ENCODE measurements at regions not wholly inside any gene's neighbourhood (a gene's known extent, or its start where the extent isn't known, plus 50 kb on each side); places are given as distances from the start of the nearest gene placed in this dataset.

DNA sequence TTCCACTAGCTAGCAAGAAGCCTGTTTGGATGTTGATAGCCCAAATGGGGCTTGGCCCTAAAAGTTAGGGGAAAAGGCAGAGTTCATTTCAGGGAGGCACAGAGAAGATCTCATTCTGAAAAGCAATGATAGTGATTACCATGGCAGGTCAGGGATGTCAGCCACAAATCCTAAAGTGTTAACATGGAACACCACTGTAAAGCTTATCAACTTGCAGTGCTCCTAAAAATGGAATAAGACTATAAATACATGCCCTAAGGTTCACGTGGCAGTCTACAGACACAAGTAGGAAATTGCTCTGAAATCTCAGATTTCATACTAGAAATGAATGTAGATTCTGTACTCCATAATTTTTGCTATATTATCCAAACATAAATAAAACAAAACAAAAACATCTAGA lies 280.0 kb upstream of the E2F7 start:
- DNase-seq: no peak

GRCh38 chr12:77344651-77345050 lies 279.3 kb upstream of the E2F7 start:
- DNase-seq: no peak

DNA sequence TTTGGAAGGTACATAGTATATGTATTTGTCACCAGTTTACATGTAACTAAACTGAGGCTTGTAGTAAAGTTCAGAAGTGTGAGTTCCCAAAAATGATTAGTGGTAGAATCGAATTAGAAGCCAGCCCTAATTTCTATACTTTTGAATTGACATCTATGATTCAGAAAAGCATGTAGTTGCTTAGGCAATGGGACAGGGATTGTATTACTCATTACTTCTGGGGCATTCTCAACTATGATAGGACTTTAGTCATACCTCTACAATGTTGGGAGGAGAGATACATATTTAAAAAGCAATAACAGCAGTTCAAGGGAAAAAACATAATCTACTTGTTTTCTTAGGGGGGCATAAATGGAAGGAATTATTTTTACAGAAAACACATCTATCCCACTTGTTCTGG lies 277.9 kb upstream of the E2F7 start:
- peak; percentile 62 for DNase-seq

DNA sequence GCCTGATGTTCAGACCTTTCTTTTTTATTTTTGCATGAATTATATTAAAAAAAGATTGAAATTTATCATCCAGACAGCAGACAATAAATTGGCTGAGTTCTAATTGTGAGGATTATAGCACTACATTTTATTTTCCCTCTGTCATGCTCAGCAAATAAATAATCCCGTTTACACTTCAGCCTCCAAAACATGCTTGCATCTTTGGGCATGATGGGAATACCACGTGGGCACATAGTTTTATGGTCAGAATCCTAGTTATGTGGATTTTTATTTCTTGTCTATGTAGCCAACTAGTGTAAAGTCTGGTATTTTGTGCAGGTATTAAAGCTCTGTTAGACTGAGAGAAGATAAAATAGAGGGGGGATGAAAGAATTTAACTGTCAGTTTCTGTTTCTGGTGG lies 276.9 kb upstream of the E2F7 start:
- no peak for DNase-seq

- peak; percentile 25 for DNase-seq
Observed at GRCh38 chr12:77339610-77340009, 274.2 kb upstream of the E2F7 start.

- no peak for DNase-seq
Observed at GRCh38 chr12:77337362-77337761, 272.0 kb upstream of the E2F7 start.

- DNase-seq: no peak
Observed at GRCh38 chr12:77334806-77335205, 269.4 kb upstream of the E2F7 start.

GRCh38 chr12:77328326-77328725 lies 263.0 kb upstream of the E2F7 start:
- DNase-seq: no peak

DNA sequence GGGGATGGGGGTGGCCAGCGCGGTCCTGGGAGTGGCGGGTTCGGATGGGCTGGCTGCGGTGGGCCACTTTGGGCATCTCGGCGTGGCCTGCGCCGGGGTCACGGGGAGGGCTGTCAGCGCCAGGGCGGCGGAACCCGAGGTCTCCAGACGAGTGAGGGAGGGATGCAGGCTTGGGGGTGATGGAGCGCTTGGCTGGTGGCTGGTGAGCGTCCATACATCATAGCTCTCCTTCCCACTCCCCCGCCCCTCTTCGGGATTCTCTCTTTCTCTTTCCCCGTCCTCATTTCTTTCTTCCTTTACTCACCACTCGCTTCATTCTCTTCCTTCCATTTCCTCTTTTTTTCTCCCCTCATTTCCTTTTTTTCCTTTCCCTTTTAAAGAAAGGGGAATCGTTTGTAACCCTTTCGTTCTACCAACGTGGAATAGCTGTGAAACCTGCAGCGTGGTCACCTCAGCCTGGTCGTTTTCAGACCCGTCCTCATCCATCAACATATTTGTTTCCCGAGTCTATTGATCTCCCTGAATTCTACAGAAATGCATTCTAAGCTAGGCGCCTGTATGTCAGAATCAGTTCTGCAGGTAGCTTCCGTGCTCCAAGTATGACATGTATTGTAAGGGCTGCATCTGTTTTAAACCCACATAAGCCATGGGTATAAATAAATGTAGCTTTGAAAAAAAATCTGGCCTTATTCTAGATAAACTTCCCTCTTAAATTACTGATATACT lies 260.3 kb upstream of the E2F7 start:
- no peak for DNase-seq

GRCh38 chr12:77324763-77325468 lies 259.5 kb upstream of the E2F7 start:
- DNase-seq: peak; percentile 74

DNA sequence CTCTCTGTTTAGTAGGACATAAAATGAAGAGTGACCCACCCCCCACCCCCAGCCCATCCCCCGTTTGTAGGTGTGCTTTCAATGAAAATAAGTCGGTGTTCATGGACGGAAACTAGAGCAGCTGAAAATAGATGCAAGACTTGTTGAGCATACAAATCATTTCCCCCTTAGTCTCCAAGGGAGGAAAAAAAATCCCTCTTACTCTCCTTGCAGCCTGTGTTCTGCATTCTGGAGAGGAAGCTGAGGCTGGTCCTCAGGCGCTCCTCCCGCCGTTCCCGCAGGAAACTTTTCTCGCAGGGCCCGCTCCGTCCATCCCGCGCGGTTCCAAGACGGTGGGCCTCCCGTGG lies 259.0 kb upstream of the E2F7 start:
- no peak for DNase-seq

DNA sequence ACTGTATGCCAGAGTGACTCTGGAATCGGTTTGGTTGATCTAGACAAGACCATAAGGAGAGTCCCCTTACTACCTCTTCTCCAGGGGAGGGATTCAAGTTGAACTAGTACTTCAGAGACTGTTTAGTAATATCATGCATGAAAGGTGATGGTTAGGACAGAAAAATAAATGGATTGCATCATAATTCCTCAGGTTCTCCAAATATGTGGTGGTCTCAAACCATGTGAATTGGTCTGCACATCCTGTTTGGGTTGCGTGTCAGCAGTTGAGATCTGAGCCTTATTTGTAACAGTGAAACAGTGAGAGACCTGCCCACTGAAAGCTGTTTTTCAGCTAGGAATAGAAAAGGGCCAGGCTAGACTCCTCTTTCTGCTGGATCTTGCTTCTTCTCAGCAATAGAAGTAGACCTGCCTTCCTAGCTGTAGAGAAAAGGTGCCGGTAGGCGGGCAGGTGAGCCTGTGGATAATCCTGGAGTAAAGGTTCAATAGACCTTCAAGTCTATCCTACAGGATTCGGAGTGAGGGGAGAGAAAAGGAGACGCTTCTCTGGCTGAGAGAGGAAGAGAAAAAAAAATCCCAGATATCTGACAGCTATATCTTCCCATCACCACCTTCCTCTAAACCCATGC lies 258.5 kb upstream of the E2F7 start:
- no peak for DNase-seq

DNA sequence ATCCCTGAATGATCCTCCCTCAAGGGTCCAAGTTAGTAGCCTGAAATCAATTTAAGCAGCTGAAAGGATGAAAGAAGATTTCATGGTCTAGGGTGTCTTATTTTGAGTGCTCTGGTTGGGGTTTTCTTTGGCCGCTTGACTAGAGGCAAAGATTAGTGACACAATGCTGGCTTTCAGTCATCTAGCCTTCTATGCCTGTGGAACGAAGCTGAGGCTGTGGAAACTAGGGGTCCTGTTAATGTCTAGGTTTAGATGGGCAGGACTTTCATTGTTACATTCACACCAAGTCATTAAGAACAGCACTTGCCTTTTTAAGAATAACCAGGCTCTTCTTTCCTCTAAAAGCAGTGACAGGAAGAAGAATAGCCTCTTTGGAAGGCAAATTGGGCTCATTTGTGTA lies 253.8 kb upstream of the E2F7 start:
- no peak for DNase-seq

- DNase-seq: no peak
Observed at GRCh38 chr12:77315407-77315806, 250.0 kb upstream of the E2F7 start.

DNA sequence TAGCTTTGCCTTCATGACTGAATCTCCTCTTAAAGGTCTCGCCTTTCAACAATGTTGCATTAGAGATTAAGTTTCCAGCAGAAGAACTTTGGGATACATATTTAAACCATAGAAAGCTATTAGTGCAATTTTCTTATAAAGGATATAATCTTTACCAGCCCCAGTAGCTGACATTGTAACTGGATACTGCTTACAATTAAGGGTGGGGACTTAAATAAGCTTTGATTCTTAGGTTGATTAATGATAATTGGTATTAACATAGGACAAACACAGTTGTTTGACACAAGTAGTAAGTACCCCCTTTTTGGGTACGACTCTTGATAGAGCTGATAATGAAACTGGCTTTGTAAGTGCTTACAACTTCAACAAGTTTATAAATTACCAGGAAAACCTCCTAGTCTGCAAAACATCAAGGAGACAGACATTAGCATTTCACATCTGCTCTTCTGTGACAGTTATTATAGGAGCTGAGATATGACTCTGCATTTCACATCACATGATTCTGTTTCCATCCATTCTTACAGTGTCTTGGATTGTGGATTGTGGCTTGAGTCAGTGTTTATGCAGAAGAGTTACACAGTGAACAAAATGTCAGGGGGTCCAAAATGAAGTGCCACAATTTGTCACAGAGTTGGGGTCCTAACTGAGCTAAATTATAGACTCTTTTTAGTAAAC lies 249.1 kb upstream of the E2F7 start:
- DNase-seq: no peak

DNA sequence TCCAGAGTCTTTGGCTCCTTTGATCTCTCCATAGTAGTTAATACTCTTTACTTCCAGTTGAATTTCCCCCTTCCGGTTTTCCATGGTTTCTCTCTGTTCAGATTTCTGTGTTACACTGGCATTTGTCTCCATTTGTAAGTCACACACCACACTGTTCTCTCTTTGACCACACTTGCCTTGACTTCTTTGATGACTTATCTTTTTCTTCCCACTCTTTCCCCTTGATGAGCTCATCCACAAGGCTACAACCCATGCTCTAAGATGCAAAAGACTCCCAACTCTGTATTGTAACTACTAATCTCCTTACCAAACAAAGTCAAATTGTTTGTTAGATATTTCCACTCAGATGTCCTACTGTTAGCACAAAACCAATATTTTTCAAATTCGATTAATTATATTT lies 242.7 kb upstream of the E2F7 start:
- DNase-seq: no peak

DNA sequence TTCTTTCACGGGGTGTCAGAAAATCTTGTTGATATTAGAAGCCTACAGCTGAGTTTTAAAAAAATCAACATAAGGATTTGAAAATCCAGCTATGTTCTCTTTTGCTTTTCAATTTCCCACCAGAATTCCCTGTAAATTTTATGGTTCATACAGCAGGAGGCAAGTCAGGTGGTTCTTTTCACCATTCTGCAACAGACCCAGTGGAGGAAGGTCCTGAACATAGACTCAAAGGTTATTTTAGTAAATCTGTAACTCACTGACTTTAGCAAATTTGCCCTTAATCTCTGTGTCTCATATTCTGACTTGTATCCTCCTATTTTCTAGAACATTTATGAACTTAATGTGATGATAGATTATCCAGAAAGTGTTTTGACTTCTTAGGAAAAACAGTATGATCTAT lies 235.4 kb upstream of the E2F7 start:
- no peak for DNase-seq

DNA sequence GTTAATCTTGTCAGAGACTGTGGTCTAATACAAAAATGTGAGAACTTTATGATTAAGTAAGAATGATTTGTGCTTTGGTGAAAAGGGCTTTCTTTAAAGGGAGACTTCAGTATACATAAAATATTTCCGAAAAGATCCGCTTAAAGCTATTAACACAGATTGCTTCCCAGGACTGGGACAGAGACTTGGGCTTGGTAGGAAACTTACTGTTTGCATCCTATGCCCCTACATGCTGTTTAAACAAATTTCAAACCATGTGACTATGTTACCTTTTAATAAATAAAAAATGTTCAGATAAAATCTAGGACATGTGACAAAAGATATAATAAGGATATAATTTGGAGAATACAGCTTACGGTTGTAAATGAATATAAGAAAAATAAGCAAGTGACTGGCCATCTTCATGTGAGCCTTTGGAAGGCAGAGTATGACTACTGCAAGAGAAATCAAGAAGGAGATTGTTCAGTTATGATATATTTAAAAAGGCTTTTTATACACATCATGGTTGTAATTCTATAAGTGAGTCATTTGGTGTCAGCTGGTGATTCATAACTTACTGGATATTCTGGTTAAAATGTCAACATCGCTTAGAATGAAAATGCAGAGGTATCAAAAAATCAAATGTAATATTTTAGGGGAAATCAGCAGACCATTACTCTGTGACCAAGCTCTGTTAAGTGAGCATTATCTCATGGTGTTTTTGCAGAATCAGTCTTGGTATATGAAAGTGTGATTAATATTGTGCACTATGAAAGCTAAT lies 234.7 kb upstream of the E2F7 start:
- DNase-seq: peak; percentile 54

DNA sequence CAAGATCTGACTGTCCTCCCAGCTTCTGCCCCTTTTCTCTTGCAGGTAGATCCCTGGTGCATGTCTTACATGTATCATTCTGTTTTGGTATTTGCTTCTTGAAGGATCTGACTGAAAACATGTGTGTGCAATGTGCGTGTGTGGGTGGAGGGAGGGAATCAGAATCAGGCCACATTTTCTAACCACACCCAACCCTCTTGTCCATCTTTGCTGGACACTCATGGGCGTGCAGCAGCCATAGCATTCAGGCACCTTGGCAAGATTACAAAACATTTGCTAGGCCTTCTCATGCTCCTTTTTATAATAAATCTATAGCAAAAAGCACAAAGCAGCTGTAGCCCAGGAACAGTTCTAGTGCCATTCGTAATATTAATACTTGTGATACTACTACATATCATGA lies 233.6 kb upstream of the E2F7 start:
- DNase-seq: no peak

DNA sequence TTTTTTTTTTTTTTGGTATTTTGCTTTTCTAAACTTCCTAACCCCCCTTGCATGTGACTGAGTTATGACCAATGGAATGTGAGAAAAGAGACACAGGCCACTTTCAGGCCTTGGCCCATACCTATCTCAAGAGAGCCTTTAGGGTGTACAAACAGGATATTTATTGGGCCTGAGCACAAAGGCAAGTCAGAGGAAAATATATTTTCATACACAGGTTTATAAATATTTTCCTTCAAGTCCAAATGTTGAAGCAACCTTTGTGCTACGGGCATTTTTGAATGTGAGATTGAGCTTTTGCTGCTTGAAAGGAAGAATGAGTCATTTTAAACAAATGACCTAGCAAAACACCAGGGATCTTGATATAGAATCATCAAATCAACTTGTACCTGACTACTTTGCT lies 228.6 kb upstream of the E2F7 start:
- peak; percentile 25 for DNase-seq

DNA sequence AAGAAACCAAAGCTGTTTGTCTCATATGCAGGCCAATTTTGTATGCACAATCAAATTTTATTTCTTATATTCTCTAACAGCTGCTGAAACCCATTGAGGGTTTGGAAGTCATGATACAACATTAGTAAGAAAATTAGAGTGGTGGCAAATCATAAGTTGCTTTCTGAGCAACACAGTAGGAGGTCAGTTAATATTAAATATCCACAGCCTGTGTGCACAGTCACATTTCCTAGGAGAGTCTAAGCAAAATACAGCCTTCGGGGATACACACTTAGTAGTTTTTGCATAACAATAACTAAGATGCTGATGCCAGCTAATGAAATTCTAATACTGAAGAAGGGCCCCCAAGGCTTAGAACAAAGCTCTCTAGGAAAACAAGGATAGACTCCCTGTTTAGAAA lies 209.6 kb upstream of the E2F7 start:
- no peak for DNase-seq

GRCh38 chr12:77273898-77274297 lies 208.5 kb upstream of the E2F7 start:
- DNase-seq: no peak

- DNase-seq: no peak
Observed at GRCh38 chr12:77256956-77257355, 191.6 kb upstream of the E2F7 start.
